ENCODE measurements at regions not wholly inside any gene's neighbourhood (a gene's known extent, or its start where the extent isn't known, plus 50 kb on each side); places are given as distances from the start of the nearest gene placed in this dataset.

DNA sequence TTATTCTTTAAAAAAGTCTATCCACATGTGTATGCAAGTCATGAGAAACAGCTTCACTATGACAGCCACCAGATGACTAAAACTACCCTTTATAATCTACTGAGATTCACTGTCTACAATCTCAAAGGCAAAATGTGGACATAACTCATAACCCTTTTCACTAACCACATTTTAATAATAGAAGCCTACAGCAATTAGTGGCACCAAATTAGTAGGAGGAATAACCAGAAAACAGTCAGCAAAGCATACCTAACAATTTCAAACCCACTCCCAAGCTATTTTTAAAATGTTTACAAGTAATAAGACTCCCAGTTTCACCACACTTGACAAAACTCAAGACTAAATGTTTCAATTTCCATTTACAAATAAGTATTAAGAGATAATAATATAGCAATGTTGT is 442.9 kb downstream of the PTPRC start:
- BruUV-seq (replicated peaks) = no TSS peak
- intact Hi-C loops (cut with micrococcal nuclease; ENCODE audit: unreplicated experiment) = no loop called here
- Histone ChIP-seq H3K27me3 (replicated peaks; ENCODE audit: insufficient read depth, low read depth, low read length, poor library complexity) (no peaks in the 10 kb centered on the region), H3K27ac (ENCODE audit: low read depth, low read length, poor library complexity, severe bottlenecking) (no peak overlapping the region), H3K36me3 (ENCODE audit: insufficient read depth, low read length, poor library complexity, severe bottlenecking) (no peaks in the 10 kb centered on the region), H3K4me3 (ENCODE audit: low read depth, low read length, poor library complexity, severe bottlenecking) (no peak overlapping the region), H3K4me1 (ENCODE audit: insufficient read depth, low read length, poor library complexity, severe bottlenecking) (peaks cover 1% of the 10 kb centered on the region), H3K9me3 (ENCODE audit: low read depth, low read length, poor library complexity, severe bottlenecking) (no peaks in the 10 kb centered on the region)
- TF ChIP-seq, protein P1, sequence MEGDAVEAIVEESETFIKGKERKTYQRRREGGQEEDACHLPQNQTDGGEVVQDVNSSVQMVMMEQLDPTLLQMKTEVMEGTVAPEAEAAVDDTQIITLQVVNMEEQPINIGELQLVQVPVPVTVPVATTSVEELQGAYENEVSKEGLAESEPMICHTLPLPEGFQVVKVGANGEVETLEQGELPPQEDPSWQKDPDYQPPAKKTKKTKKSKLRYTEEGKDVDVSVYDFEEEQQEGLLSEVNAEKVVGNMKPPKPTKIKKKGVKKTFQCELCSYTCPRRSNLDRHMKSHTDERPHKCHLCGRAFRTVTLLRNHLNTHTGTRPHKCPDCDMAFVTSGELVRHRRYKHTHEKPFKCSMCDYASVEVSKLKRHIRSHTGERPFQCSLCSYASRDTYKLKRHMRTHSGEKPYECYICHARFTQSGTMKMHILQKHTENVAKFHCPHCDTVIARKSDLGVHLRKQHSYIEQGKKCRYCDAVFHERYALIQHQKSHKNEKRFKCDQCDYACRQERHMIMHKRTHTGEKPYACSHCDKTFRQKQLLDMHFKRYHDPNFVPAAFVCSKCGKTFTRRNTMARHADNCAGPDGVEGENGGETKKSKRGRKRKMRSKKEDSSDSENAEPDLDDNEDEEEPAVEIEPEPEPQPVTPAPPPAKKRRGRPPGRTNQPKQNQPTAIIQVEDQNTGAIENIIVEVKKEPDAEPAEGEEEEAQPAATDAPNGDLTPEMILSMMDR (conservative IDR thresholded peaks at IDR 0.05; ENCODE audit: low read depth, low read length) = no peak
- no peak for TF ChIP-seq EZH2 (IDR thresholded peaks at IDR 0.05; ENCODE audit: borderline replicate concordance, low read depth, low read length, poor library complexity, severe bottlenecking)
- POLR2A ChIA-PET (ENCODE audit: low non-redundant PET) = interaction anchor here (0.6 kb wide), 1 partner anchor 445 kb away, joined by 3 read pairs; no protein-coding TSS in a partner anchor
- CTCF ChIA-PET = no interaction called here
- DNase-seq (ENCODE audit: low spot score) = no peak

DNA sequence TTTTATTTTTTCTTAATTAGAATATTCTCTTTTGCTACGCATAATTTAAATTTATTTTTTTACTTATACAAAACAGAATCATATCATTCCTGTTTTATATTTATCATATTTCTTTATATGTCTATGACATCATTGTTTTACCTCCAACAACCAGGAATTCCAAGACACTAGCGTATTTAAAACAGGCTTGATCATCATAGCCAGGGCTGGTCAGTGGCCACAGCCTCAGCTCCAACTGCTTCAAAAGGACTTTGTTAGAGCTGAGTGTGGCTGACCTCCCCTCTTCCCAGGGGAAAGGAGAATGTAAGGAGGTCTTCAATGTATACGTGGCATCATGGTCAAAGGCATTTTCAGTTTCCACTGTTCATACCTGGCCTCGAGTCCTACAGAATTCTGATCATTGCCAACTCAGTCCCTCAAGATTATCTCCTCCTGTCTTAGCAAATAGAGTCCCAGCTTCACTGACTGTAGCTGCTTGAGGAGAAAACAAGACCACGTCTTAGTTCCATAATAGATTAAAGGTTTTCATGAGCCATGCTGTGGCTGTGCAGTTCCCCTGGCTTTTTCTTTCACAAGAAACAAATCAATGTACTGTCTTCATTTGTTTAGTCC is 444.0 kb downstream of the PTPRC start:
- no peak overlapping the region for H3K27ac ChIP-seq (ENCODE audit: low read depth, low read length, poor library complexity, severe bottlenecking)
- TF ChIP-seq, protein P1 (conservative IDR thresholded peaks at IDR 0.05; ENCODE audit: low read depth, low read length) = no peak
- TF ChIP-seq EZH2 (IDR thresholded peaks at IDR 0.05; ENCODE audit: borderline replicate concordance, low read depth, low read length, poor library complexity, severe bottlenecking) = no peak
- no TSS peak for BruUV-seq (replicated peaks)
- H3K9me3 ChIP-seq (ENCODE audit: low read depth, low read length, poor library complexity, severe bottlenecking) = no peaks in the 10 kb centered on the region
- peaks cover 10% of the 10 kb centered on the region for H3K4me1 ChIP-seq (ENCODE audit: insufficient read depth, low read length, poor library complexity, severe bottlenecking)
- no peaks in the 10 kb centered on the region for H3K36me3 ChIP-seq (ENCODE audit: insufficient read depth, low read length, poor library complexity, severe bottlenecking)
- no peak for DNase-seq (ENCODE audit: low spot score)
- H3K27me3 ChIP-seq (replicated peaks; ENCODE audit: insufficient read depth, low read depth, low read length, poor library complexity) = no peaks in the 10 kb centered on the region
- CTCF ChIA-PET = no interaction called here
- H3K4me3 ChIP-seq (ENCODE audit: low read depth, low read length, poor library complexity, severe bottlenecking) = no peak overlapping the region
- intact Hi-C loops (cut with micrococcal nuclease; ENCODE audit: unreplicated experiment) = no loop called here
- POLR2A ChIA-PET (ENCODE audit: low non-redundant PET) = no interaction called here

- CTCF ChIA-PET = no interaction called here
- DNase-seq (ENCODE audit: low spot score) = no peak
- H3K4me3 ChIP-seq (ENCODE audit: low read depth, low read length, poor library complexity, severe bottlenecking) = no peak overlapping the region
- H3K27me3 ChIP-seq (replicated peaks; ENCODE audit: insufficient read depth, low read depth, low read length, poor library complexity) = no peaks in the 10 kb centered on the region
- no TSS peak for BruUV-seq (replicated peaks)
- intact Hi-C loops (cut with micrococcal nuclease; ENCODE audit: unreplicated experiment) = no loop called here
- POLR2A ChIA-PET (ENCODE audit: low non-redundant PET) = no interaction called here
- TF ChIP-seq EZH2 (IDR thresholded peaks at IDR 0.05; ENCODE audit: borderline replicate concordance, low read depth, low read length, poor library complexity, severe bottlenecking) = no peak
- TF ChIP-seq, protein P1 (conservative IDR thresholded peaks at IDR 0.05; ENCODE audit: low read depth, low read length) = no peak
- no peak overlapping the region for H3K27ac ChIP-seq (ENCODE audit: low read depth, low read length, poor library complexity, severe bottlenecking)
- no peaks in the 10 kb centered on the region for H3K9me3 ChIP-seq (ENCODE audit: low read depth, low read length, poor library complexity, severe bottlenecking)
- H3K36me3 ChIP-seq (ENCODE audit: insufficient read depth, low read length, poor library complexity, severe bottlenecking) = no peaks in the 10 kb centered on the region
- H3K4me1 ChIP-seq (ENCODE audit: insufficient read depth, low read length, poor library complexity, severe bottlenecking) = peaks cover 10% of the 10 kb centered on the region
Measured at GRCh38 chr1:199083680-199084079, 444.8 kb downstream of the PTPRC start.

Measured in A673 (cell line).